ENCODE measurements at regions not wholly inside any gene's neighbourhood (a gene's known extent, or its start where the extent isn't known, plus 50 kb on each side); places are given as distances from the start of the nearest gene placed in this dataset.
A peak's percentile ranks its signal among the peaks of the same experiment; 100 is the strongest.

- Histone ChIP-seq H3K36me3 (no peaks in the 10 kb centered on the region), H3K27ac (no peak overlapping the region), H3K9me3 (ENCODE audit: severe bottlenecking) (no peaks in the 10 kb centered on the region), H3K4me3 (ENCODE audit: low read depth, low read length) (no peak overlapping the region), H3K27me3 (ENCODE audit: insufficient read depth, low read depth, severe bottlenecking) (no peaks in the 10 kb centered on the region)
- no peak for DNase-seq
- TF ChIP-seq CTCF (IDR thresholded peaks at IDR 0.05; ENCODE audit: low read depth, low read length): no peak
These were observed 155.2 kb upstream of the KCNIP4 start for GRCh38 chr4:22103768-22104167.

GRCh38 chr4:22099896-22100295 lies 151.3 kb upstream of the KCNIP4 start:
- H3K27ac ChIP-seq: no peak overlapping the region
- no peak overlapping the region for H3K4me3 ChIP-seq (ENCODE audit: low read depth, low read length)
- no peak for DNase-seq
- TF ChIP-seq CTCF (IDR thresholded peaks at IDR 0.05; ENCODE audit: low read depth, low read length): no peak
- no peaks in the 10 kb centered on the region for H3K27me3 ChIP-seq (ENCODE audit: insufficient read depth, low read depth, severe bottlenecking)
- no peaks in the 10 kb centered on the region for H3K36me3 ChIP-seq
- H3K9me3 ChIP-seq (ENCODE audit: severe bottlenecking): no peaks in the 10 kb centered on the region

- no peak for DNase-seq
- Histone ChIP-seq H3K36me3 (no peaks in the 10 kb centered on the region), H3K27me3 (ENCODE audit: insufficient read depth, low read depth, severe bottlenecking) (no peaks in the 10 kb centered on the region), H3K27ac (no peak overlapping the region), H3K4me3 (ENCODE audit: low read depth, low read length) (no peak overlapping the region), H3K9me3 (ENCODE audit: severe bottlenecking) (no peaks in the 10 kb centered on the region)
- no peak for TF ChIP-seq CTCF (IDR thresholded peaks at IDR 0.05; ENCODE audit: low read depth, low read length)
These were observed 149.0 kb upstream of the KCNIP4 start for GRCh38 chr4:22097596-22097995.

GRCh38 chr4:22094217-22094616 lies 145.6 kb upstream of the KCNIP4 start:
- Histone ChIP-seq H3K4me3 (ENCODE audit: low read depth, low read length) (no peak overlapping the region), H3K27me3 (ENCODE audit: insufficient read depth, low read depth, severe bottlenecking) (no peaks in the 10 kb centered on the region), H3K9me3 (ENCODE audit: severe bottlenecking) (no peaks in the 10 kb centered on the region), H3K27ac (no peak overlapping the region), H3K36me3 (no peaks in the 10 kb centered on the region)
- no peak for TF ChIP-seq CTCF (IDR thresholded peaks at IDR 0.05; ENCODE audit: low read depth, low read length)
- no peak for DNase-seq

GRCh38 chr4:22093126-22093525 lies 144.6 kb upstream of the KCNIP4 start:
- H3K4me3 ChIP-seq (ENCODE audit: low read depth, low read length): no peak overlapping the region
- no peak for TF ChIP-seq CTCF (IDR thresholded peaks at IDR 0.05; ENCODE audit: low read depth, low read length)

GRCh38 chr4:22091906-22092305 lies 143.3 kb upstream of the KCNIP4 start:
- Histone ChIP-seq H3K36me3 (no peaks in the 10 kb centered on the region), H3K4me3 (ENCODE audit: low read depth, low read length) (no peak overlapping the region), H3K27me3 (ENCODE audit: insufficient read depth, low read depth, severe bottlenecking) (no peaks in the 10 kb centered on the region), H3K27ac (no peak overlapping the region), H3K9me3 (ENCODE audit: severe bottlenecking) (peaks cover 4% of the 10 kb centered on the region)
- DNase-seq: peak; percentile 45
- no peak for TF ChIP-seq CTCF (IDR thresholded peaks at IDR 0.05; ENCODE audit: low read depth, low read length)

More at GRCh38 chr4:22093126-22093525, 144.6 kb upstream of the KCNIP4 start:
- Histone ChIP-seq H3K36me3 (no peaks in the 10 kb centered on the region), H3K27ac (no peak overlapping the region), H3K9me3 (ENCODE audit: severe bottlenecking) (no peaks in the 10 kb centered on the region), H3K27me3 (ENCODE audit: insufficient read depth, low read depth, severe bottlenecking) (no peaks in the 10 kb centered on the region)
- DNase-seq: no peak
